HEK293 (cell line): ENCODE measurements at regions not wholly inside any gene's neighbourhood (a gene's known extent, or its start where the extent isn't known, plus 50 kb on each side); places are given as distances from the start of the nearest gene placed in this dataset.

Experiments
- CTCF ChIA-PET: fragments of 350-600 bp; formaldehyde crosslinking; extraction: SDS; loops from one replicate; lab custom pipeline; 2021; ENCODE audit warnings: antibody characterized with exemption; lab: Yijun Ruan, JAX
- POLR2A ChIA-PET: fragments of 300-600 bp; formaldehyde crosslinking; extraction: SDS; loops from one replicate; lab custom pipeline; 2020; ENCODE audit warnings: antibody characterized with exemption, inconsistent platforms; lab: Yijun Ruan, JAX
- H3K27ac ChIP-seq: fragments of 200-500 bp; sonication (Bioruptor generic); 2 replicates; pipeline ENCODE4 v1.5.1; 2014; ENCODE audit warnings: low read depth, low read length, control low read depth, inconsistent platforms; ENCODE audit errors: extremely low read depth
- H3K36me3 ChIP-seq, 2 experiments: fragments of 200-500 bp in 1 of 2; sonication (Bioruptor generic) in 1 of 2; 1 replicate in 1 of 2; 2 replicates in 1 of 2; pipeline ENCODE4 v1.5.1; 2014 to 2017; ENCODE audit warnings: inconsistent platforms in 2 of 2, low read length in 2 of 2; ENCODE audit not compliant: control insufficient read depth in 2 of 2, insufficient read depth in 1 of 2
- H3K4me1 ChIP-seq: fragments of 200-500 bp; sonication (Bioruptor generic); 2 replicates; pipeline ENCODE4 v1.5.1; 2014; ENCODE audit warnings: mild to moderate bottlenecking, low read length, inconsistent platforms; ENCODE audit not compliant: control insufficient read depth, insufficient read depth
- H3K4me3 ChIP-seq: 2 replicates; pipeline ENCODE4 v1.5.1; 2011; ENCODE audit warnings: low read depth, mild to moderate bottlenecking, control low read depth, low read length, moderate library complexity
- H3K9me3 ChIP-seq: fragments of 200-500 bp; sonication (Bioruptor generic); 2 replicates; pipeline ENCODE4 v1.5.1; 2014; ENCODE audit warnings: low read depth, low read length, inconsistent platforms; ENCODE audit not compliant: control insufficient read depth, insufficient read depth
- MEIS1 ChIP-seq: sonication (generic); formaldehyde crosslinking; IDR thresholded peaks from 2 replicates; pipeline ENCODE4 v1.8.1; 2022; ENCODE audit warnings: missing genetic modification reagents, mild to moderate bottlenecking, borderline replicate concordance
- MZF1 ChIP-seq: fragments of 450-650 bp; formaldehyde crosslinking; IDR thresholded peaks from 2 replicates; pipeline ENCODE4 v1.5.1; 2017; ENCODE audit warnings: missing biosample characterization, missing genetic modification characterization, borderline replicate concordance
- PRDM1 ChIP-seq: fragments of 450-650 bp; formaldehyde crosslinking; IDR thresholded peaks from 2 replicates; pipeline ENCODE4; 2016; ENCODE audit warnings: missing biosample characterization, missing genetic modification characterization
- SCRT1 ChIP-seq: fragments of 450-650 bp; formaldehyde crosslinking; IDR thresholded peaks from 2 replicates; pipeline ENCODE4 v1.5.1; 2016; ENCODE audit warnings: missing biosample characterization, missing genetic modification characterization, borderline replicate concordance
- ZBTB1 ChIP-seq: fragments of 450-650 bp; formaldehyde crosslinking; IDR thresholded peaks from 2 replicates; pipeline ENCODE4 v1.5.1; 2016; ENCODE audit warnings: missing biosample characterization, missing genetic modification characterization
- ZBTB21 ChIP-seq: fragments of 450-650 bp; formaldehyde crosslinking; IDR thresholded peaks from 2 replicates; pipeline ENCODE4 v1.5.1; 2017; ENCODE audit warnings: missing biosample characterization, missing genetic modification characterization
- ZBTB8A ChIP-seq: fragments of 450-650 bp; formaldehyde crosslinking; IDR thresholded peaks from 2 replicates; pipeline ENCODE4 v1.5.1; 2016; ENCODE audit warnings: missing biosample characterization, missing genetic modification characterization
- ZNF132 ChIP-seq: fragments of 450-650 bp; formaldehyde crosslinking; IDR thresholded peaks from 2 replicates; pipeline ENCODE4 v1.5.1; 2017; ENCODE audit warnings: missing biosample characterization, missing genetic modification characterization, borderline replicate concordance
- ZNF169 ChIP-seq: fragments of 450-650 bp; formaldehyde crosslinking; IDR thresholded peaks from 2 replicates; pipeline ENCODE4 v1.5.1; 2016; ENCODE audit warnings: missing biosample characterization, missing genetic modification characterization
- ZNF2 ChIP-seq: fragments of 450-650 bp; formaldehyde crosslinking; IDR thresholded peaks from 2 replicates; pipeline ENCODE4 v1.5.1; 2016; ENCODE audit warnings: missing biosample characterization, missing genetic modification characterization
- ZNF221 ChIP-seq: fragments of 450-650 bp; formaldehyde crosslinking; IDR thresholded peaks from 2 replicates; pipeline ENCODE4 v1.5.1; 2017; ENCODE audit warnings: missing biosample characterization, missing genetic modification characterization, borderline replicate concordance
- ZNF274 ChIP-seq, 2 experiments: fragments of 200-500 bp in 1 of 2; fragments of 450-650 bp in 1 of 2; sonication (Bioruptor generic) in 1 of 2; formaldehyde crosslinking in 1 of 2; IDR thresholded peaks; 2 replicates each; pipeline versions ENCODE4 v1.5.1 to v1.6.1; 2014 to 2016; ENCODE audit warnings: borderline replicate concordance in 1 of 2, inconsistent platforms in 1 of 2, low read length in 1 of 2, missing biosample characterization in 1 of 2, missing genetic modification characterization in 1 of 2
- ZNF354C ChIP-seq: fragments of 450-650 bp; formaldehyde crosslinking; IDR thresholded peaks from 2 replicates; pipeline ENCODE4 v1.5.1; 2016; ENCODE audit warnings: missing biosample characterization, missing genetic modification characterization, low read depth, borderline replicate concordance
- ZNF37A ChIP-seq: fragments of 450-650 bp; IDR thresholded peaks from 2 replicates; pipeline ENCODE4 v1.5.1; 2018; ENCODE audit warnings: missing biosample characterization, missing genetic modification characterization
- ZNF416 ChIP-seq: fragments of 450-650 bp; formaldehyde crosslinking; IDR thresholded peaks from 2 replicates; pipeline ENCODE4 v1.5.1; 2016; ENCODE audit warnings: missing biosample characterization, missing genetic modification characterization
- ZNF514 ChIP-seq: fragments of 450-650 bp; formaldehyde crosslinking; IDR thresholded peaks from 2 replicates; pipeline ENCODE4 v1.5.1; 2016; ENCODE audit warnings: missing biosample characterization, missing genetic modification characterization
- ZNF621 ChIP-seq: fragments of 450-650 bp; formaldehyde crosslinking; IDR thresholded peaks from 2 replicates; pipeline ENCODE4 v1.5.1; 2017; ENCODE audit warnings: missing biosample characterization, missing genetic modification characterization
- ZNF677 ChIP-seq: fragments of 450-650 bp; IDR thresholded peaks from 2 replicates; pipeline ENCODE4 v1.5.0; 2018; ENCODE audit warnings: missing biosample characterization, mild to moderate bottlenecking, missing genetic modification characterization, moderate library complexity
- ZNF776 ChIP-seq: fragments of 450-650 bp; formaldehyde crosslinking; IDR thresholded peaks from 2 replicates; pipeline ENCODE4 v1.5.0; 2017; ENCODE audit warnings: missing biosample characterization, missing genetic modification characterization, borderline replicate concordance
- ZNF792 ChIP-seq: fragments of 450-650 bp; formaldehyde crosslinking; IDR thresholded peaks from 2 replicates; pipeline ENCODE4 v1.5.1; 2016; ENCODE audit warnings: missing biosample characterization, missing genetic modification characterization
- TF ChIP-seq, protein P1 (sequence below): fragments of 450-650 bp; formaldehyde crosslinking; IDR thresholded peaks from 2 replicates; pipeline ENCODE4 v1.5.1; 2016; ENCODE audit warnings: missing biosample characterization, missing genetic modification characterization
- TF ChIP-seq, protein P2 (sequence below): fragments of 450-650 bp; formaldehyde crosslinking; IDR thresholded peaks from 2 replicates; pipeline ENCODE4 v1.5.1; 2016; ENCODE audit warnings: missing biosample characterization, missing genetic modification characterization
- TF ChIP-seq, protein P3 (sequence below): fragments of 450-650 bp; formaldehyde crosslinking; IDR thresholded peaks from 2 replicates; pipeline ENCODE4 v1.5.1; 2016; ENCODE audit warnings: missing biosample characterization, missing genetic modification characterization

DNA sequence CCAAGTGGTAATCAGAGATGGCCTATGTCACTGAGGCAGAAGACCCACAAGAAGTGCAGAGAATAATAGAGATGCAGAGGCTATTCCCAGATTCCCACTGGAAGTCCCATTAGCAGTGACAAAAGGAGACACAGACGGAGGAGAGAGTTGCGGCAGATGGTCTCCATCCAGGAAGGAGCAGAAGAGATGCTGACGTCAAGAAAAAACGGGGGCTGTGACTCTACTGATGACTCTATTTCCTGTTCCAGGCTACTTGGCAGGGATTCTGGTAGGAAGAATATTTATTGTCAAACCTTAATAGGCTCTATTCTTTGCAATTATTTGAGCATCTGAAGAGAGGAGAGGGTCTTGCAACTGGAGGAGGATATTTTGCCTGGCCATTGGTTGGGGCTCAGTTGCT, 246.0 kb upstream of the ECI2 start:
- no peak for TF ChIP-seq ZNF2 (tag by site-specific recombination)
- TF ChIP-seq ZNF274 (IDR thresholded peaks at IDR 0.05; ENCODE audit: low read length), result no peak
- TF ChIP-seq ZNF274 (tag by site-specific recombination; IDR thresholded peaks at IDR 0.05; ENCODE audit: borderline replicate concordance), result no peak
- TF ChIP-seq ZNF354C, result no peak
- no peak for TF ChIP-seq PRDM1 (tag by site-specific recombination)
- TF ChIP-seq ZNF416, result no peak
- no peak for TF ChIP-seq SCRT1
- H3K4me3 ChIP-seq, result no peak overlapping the region

DNA sequence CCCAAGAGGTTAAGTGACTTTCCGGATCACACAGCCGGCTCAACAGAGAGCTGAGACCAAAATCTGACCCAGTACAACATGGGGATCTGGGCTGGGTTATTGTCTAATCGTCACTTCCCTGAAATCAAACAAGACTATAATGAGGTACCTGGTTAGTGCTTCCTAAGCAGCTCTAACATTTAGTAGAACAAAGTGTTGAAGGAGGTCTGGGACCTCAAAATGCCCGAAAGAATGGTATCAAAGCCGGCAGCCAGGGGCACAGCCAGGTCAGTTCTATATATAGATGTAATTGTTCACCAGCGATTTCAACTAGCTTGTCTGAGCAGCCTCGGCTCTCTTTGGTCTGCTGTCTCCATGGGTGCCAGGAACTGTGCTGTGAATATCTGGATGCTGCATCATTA, 245.5 kb upstream of the ECI2 start:
- POLR2A ChIA-PET, result no interaction called here
- H3K36me3 ChIP-seq, result no peaks in the 10 kb centered on the region
- CTCF ChIA-PET, result interaction anchor here (0.5 to 1.1 kb wide), 3 partner anchors 15 to 22 kb away, joined by 3 read pairs; no protein-coding TSS in a partner anchor
- TF ChIP-seq, protein P1, sequence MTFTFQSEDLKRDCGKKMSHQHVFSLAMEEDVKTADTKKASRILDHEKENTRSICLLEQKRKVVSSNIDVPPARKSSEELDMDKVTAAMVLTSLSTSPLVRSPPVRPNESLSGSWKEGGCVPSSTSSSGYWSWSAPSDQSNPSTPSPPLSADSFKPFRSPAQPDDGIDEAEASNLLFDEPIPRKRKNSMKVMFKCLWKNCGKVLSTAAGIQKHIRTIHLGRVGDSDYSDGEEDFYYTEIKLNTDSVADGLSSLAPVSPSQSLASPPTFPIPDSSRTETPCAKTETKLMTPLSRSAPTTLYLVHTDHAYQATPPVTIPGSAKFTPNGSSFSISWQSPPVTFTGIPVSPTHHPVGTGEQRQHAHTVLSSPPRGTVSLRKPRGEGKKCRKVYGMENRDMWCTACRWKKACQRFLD (tag by site-specific recombination), result no peak
- TF ChIP-seq ZBTB1 (no peak), ZNF37A (tag by site-specific recombination) (no peak), ZNF621 (tag by site-specific recombination) (no peak), ZNF169 (tag by site-specific recombination) (no peak), ZNF2 (tag by site-specific recombination) (no peak), ZNF132 (tag by site-specific recombination) (no peak), ZBTB21 (tag by site-specific recombination) (no peak), ZNF792 (tag by site-specific recombination) (no peak), ZNF677 (tag by site-specific recombination) (no peak), ZNF221 (no peak), ZNF776 (no peak), MZF1 (tag by site-specific recombination) (no peak), ZNF514 (no peak), MEIS1 (CRISPR knock-in tag) (no peak), ZBTB8A (no peak)
- TF ChIP-seq, protein P2, sequence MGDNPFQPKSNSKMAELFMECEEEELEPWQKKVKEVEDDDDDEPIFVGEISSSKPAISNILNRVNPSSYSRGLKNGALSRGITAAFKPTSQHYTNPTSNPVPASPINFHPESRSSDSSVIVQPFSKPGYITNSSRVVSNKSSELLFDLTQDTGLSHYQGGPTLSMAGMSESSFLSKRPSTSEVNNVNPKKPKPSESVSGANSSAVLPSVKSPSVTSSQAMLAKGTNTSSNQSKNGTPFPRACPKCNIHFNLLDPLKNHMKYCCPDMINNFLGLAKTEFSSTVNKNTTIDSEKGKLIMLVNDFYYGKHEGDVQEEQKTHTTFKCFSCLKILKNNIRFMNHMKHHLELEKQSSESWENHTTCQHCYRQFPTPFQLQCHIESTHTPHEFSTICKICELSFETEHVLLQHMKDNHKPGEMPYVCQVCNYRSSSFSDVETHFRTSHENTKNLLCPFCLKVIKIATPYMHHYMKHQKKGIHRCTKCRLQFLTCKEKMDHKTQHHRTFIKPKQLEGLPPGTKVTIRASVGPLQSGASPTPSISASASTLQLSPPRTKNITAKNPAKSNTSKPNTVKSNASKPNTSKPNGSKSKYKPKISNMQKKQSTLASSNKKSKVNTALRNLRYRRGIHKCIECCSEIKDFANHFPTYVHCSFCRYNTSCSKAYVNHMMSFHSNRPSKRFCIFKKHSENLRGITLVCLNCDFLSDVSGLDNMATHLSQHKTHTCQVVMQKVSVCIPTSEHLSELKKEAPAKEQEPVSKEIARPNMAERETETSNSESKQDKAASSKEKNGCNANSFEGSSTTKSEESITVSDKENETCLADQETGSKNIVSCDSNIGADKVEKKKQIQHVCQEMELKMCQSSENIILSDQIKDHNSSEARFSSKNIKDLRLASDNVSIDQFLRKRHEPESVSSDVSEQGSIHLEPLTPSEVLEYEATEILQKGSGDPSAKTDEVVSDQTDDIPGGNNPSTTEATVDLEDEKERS (tag by site-specific recombination), result no peak
- TF ChIP-seq, protein P3, sequence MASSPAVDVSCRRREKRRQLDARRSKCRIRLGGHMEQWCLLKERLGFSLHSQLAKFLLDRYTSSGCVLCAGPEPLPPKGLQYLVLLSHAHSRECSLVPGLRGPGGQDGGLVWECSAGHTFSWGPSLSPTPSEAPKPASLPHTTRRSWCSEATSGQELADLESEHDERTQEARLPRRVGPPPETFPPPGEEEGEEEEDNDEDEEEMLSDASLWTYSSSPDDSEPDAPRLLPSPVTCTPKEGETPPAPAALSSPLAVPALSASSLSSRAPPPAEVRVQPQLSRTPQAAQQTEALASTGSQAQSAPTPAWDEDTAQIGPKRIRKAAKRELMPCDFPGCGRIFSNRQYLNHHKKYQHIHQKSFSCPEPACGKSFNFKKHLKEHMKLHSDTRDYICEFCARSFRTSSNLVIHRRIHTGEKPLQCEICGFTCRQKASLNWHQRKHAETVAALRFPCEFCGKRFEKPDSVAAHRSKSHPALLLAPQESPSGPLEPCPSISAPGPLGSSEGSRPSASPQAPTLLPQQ (tag by site-specific recombination), result no peak
- no peaks in the 10 kb centered on the region for H3K4me1 ChIP-seq
- H3K27ac ChIP-seq, result no peak overlapping the region
- H3K4me3 ChIP-seq, result no peak overlapping the region
- no peaks in the 10 kb centered on the region for H3K9me3 ChIP-seq

More for the DNA sequence above, 246.0 kb upstream of the ECI2 start:
- ChIA-PET POLR2A (no interaction called here), CTCF (interaction anchor here (0.5 to 1.1 kb wide), 3 partner anchors 16 to 22 kb away, joined by 3 read pairs; no protein-coding TSS in a partner anchor)
- Histone ChIP-seq H3K36me3 (no peaks in the 10 kb centered on the region), H3K4me1 (no peaks in the 10 kb centered on the region), H3K27ac (no peak overlapping the region), H3K9me3 (no peaks in the 10 kb centered on the region)
